Activated naive CD8-positive, alpha-beta T cell treated with anti-CD3 and anti-CD28 coated beads, Interleukin-2, amount 10 ng/mL, durations not matched to agents 7 days and 5 days (primary cell): ENCODE measurements at regions not wholly inside any gene's neighbourhood (a gene's known extent, or its start where the extent isn't known, plus 50 kb on each side); places are given as distances from the start of the nearest gene placed in this dataset.

Experiments used
- ATAC-seq: fragments of 150-1000 bp; cut with Tn5 transposase; one replicate; pipeline ENCODE4 v1.10.0; 2021; ENCODE audit warnings: low read depth, moderate library complexity
- POLR2A ChIA-PET: fragments of 350-600 bp; sonication (Branson Sonifier 250); formaldehyde crosslinking; loops from one replicate; lab custom pipeline; 2021; ENCODE audit warnings: antibody characterized with exemption; lab: Charles Lee
- DNase-seq: peaks from one replicate; pipeline ENCODE4 v3.0.0; 2021
- H3K27ac Mint-ChIP-seq: one replicate; pipeline ENCODE4 v1.8.0; 2022; ENCODE audit warnings: mild to moderate bottlenecking, mixed read lengths
- H3K27me3 Mint-ChIP-seq: one replicate; pipeline ENCODE4 v1.8.0; 2022; ENCODE audit warnings: mild to moderate bottlenecking, moderate library complexity, mixed read lengths
- H3K36me3 Mint-ChIP-seq: one replicate; pipeline ENCODE4 v1.8.0; 2021; ENCODE audit warnings: mild to moderate bottlenecking, mixed read lengths
- H3K4me1 Mint-ChIP-seq: one replicate; pipeline ENCODE4 v1.8.0; 2021; ENCODE audit warnings: mixed read lengths
- H3K4me3 Mint-ChIP-seq: one replicate; pipeline ENCODE4 v1.8.0; 2022; ENCODE audit warnings: mild to moderate bottlenecking, moderate library complexity, mixed read lengths
- H3K9me3 Mint-ChIP-seq: one replicate; pipeline ENCODE4 v1.8.0; 2021; ENCODE audit warnings: mixed read lengths

- POLR2A ChIA-PET = no interaction called here
- DNase-seq (no peak), ATAC-seq (no peak)
- peaks cover 23% of the 10 kb centered on the region for H3K36me3 Mint-ChIP-seq
- H3K27ac Mint-ChIP-seq = no peak overlapping the region
- peaks cover 36% of the 10 kb centered on the region for H3K4me1 Mint-ChIP-seq
- peaks cover 1% of the 10 kb centered on the region for H3K9me3 Mint-ChIP-seq
- no peak overlapping the region for H3K4me3 Mint-ChIP-seq
- no peaks in the 10 kb centered on the region for H3K27me3 Mint-ChIP-seq
Observed at GRCh38 chr3:72412340-72412956, 435.8 kb downstream of the SHQ1 start.

GRCh38 chr3:72411843-72412242 lies 436.4 kb downstream of the SHQ1 start:
- Mint-ChIP-seq H3K4me1 (peaks cover 36% of the 10 kb centered on the region), H3K4me3 (no peak overlapping the region), H3K27me3 (no peaks in the 10 kb centered on the region), H3K27ac (no peak overlapping the region), H3K36me3 (peaks cover 23% of the 10 kb centered on the region), H3K9me3 (peaks cover 1% of the 10 kb centered on the region)
- DNase-seq = no peak
- no peak for ATAC-seq
- POLR2A ChIA-PET = no interaction called here

- Mint-ChIP-seq H3K27ac (no peak overlapping the region), H3K36me3 (peaks cover 19% of the 10 kb centered on the region), H3K27me3 (no peaks in the 10 kb centered on the region), H3K4me1 (peaks cover 38% of the 10 kb centered on the region), H3K9me3 (peaks cover 1% of the 10 kb centered on the region), H3K4me3 (no peak overlapping the region)
- DNase-seq = no peak
- POLR2A ChIA-PET = no interaction called here
- ATAC-seq = no peak
Observed at GRCh38 chr3:72411126-72411525, 437.1 kb downstream of the SHQ1 start.

GRCh38 chr3:72408983-72409779 lies 439.1 kb downstream of the SHQ1 start:
- no peaks in the 10 kb centered on the region for H3K9me3 Mint-ChIP-seq
- POLR2A ChIA-PET = no interaction called here
- no peak for ATAC-seq
- no peak for DNase-seq
- H3K4me1 Mint-ChIP-seq = peaks cover 46% of the 10 kb centered on the region
- peaks cover 10% of the 10 kb centered on the region for H3K36me3 Mint-ChIP-seq
- H3K27me3 Mint-ChIP-seq = no peaks in the 10 kb centered on the region
- H3K4me3 Mint-ChIP-seq = no peak overlapping the region
- no peak overlapping the region for H3K27ac Mint-ChIP-seq

GRCh38 chr3:72407766-72408165 lies 440.5 kb downstream of the SHQ1 start:
- DNase-seq (no peak), ATAC-seq (no peak)
- Mint-ChIP-seq H3K4me3 (no peak overlapping the region), H3K9me3 (no peaks in the 10 kb centered on the region), H3K4me1 (peaks cover 44% of the 10 kb centered on the region), H3K27ac (no peak overlapping the region), H3K27me3 (no peaks in the 10 kb centered on the region), H3K36me3 (peaks cover 8% of the 10 kb centered on the region)
- POLR2A ChIA-PET = no interaction called here

GRCh38 chr3:72405943-72406566 lies 442.2 kb downstream of the SHQ1 start:
- DNase-seq (no peak), ATAC-seq (no peak)
- peaks cover under 1% of the 10 kb centered on the region for H3K36me3 Mint-ChIP-seq
- H3K4me3 Mint-ChIP-seq = no peak overlapping the region
- no peaks in the 10 kb centered on the region for H3K27me3 Mint-ChIP-seq
- H3K9me3 Mint-ChIP-seq = no peaks in the 10 kb centered on the region
- no peak overlapping the region for H3K27ac Mint-ChIP-seq
- peaks cover 28% of the 10 kb centered on the region for H3K4me1 Mint-ChIP-seq
- POLR2A ChIA-PET = no interaction called here

- peaks cover 8% of the 10 kb centered on the region for H3K36me3 Mint-ChIP-seq
- H3K27me3 Mint-ChIP-seq = no peaks in the 10 kb centered on the region
- H3K4me1 Mint-ChIP-seq = peaks cover 11% of the 10 kb centered on the region
- peaks cover 3% of the 10 kb centered on the region for H3K9me3 Mint-ChIP-seq
- ATAC-seq (no peak), DNase-seq (no peak)
- H3K27ac Mint-ChIP-seq = no peak overlapping the region
- POLR2A ChIA-PET = no interaction called here
- H3K4me3 Mint-ChIP-seq = no peak overlapping the region
Observed at GRCh38 chr3:72401005-72401545, 447.2 kb downstream of the SHQ1 start.

GRCh38 chr3:72398781-72399180 lies 449.5 kb downstream of the SHQ1 start:
- ATAC-seq (no peak), DNase-seq (no peak)
- peaks cover 11% of the 10 kb centered on the region for H3K36me3 Mint-ChIP-seq
- H3K27me3 Mint-ChIP-seq = no peaks in the 10 kb centered on the region
- H3K9me3 Mint-ChIP-seq = peaks cover 3% of the 10 kb centered on the region
- peaks cover 4% of the 10 kb centered on the region for H3K4me1 Mint-ChIP-seq
- no peak overlapping the region for H3K27ac Mint-ChIP-seq
- H3K4me3 Mint-ChIP-seq = no peak overlapping the region
- POLR2A ChIA-PET = no interaction called here

- no peaks in the 10 kb centered on the region for H3K27me3 Mint-ChIP-seq
- H3K4me3 Mint-ChIP-seq = no peak overlapping the region
- POLR2A ChIA-PET = no interaction called here
- no peak overlapping the region for H3K27ac Mint-ChIP-seq
- DNase-seq = no peak
- H3K36me3 Mint-ChIP-seq = peaks cover 14% of the 10 kb centered on the region
- peaks cover 5% of the 10 kb centered on the region for H3K4me1 Mint-ChIP-seq
- no peak for ATAC-seq
- peaks cover 3% of the 10 kb centered on the region for H3K9me3 Mint-ChIP-seq
Observed at GRCh38 chr3:72397586-72397985, 450.7 kb downstream of the SHQ1 start.

GRCh38 chr3:72396899-72397298 lies 451.3 kb downstream of the SHQ1 start:
- no peak for ATAC-seq
- POLR2A ChIA-PET = no interaction called here
- Mint-ChIP-seq H3K36me3 (peaks cover 14% of the 10 kb centered on the region), H3K27ac (no peak overlapping the region), H3K27me3 (no peaks in the 10 kb centered on the region), H3K9me3 (peaks cover 3% of the 10 kb centered on the region), H3K4me1 (peaks cover 5% of the 10 kb centered on the region), H3K4me3 (no peak overlapping the region)
- no peak for DNase-seq

- POLR2A ChIA-PET = no interaction called here
- Mint-ChIP-seq H3K27ac (no peak overlapping the region), H3K36me3 (peaks cover 14% of the 10 kb centered on the region), H3K27me3 (no peaks in the 10 kb centered on the region), H3K4me3 (no peak overlapping the region), H3K4me1 (peaks cover 5% of the 10 kb centered on the region), H3K9me3 (peaks cover 3% of the 10 kb centered on the region)
- ATAC-seq (no peak), DNase-seq (no peak)
Observed at GRCh38 chr3:72395776-72396311, 452.4 kb downstream of the SHQ1 start.

GRCh38 chr3:72393455-72393854 lies 454.8 kb downstream of the SHQ1 start:
- Mint-ChIP-seq H3K4me3 (no peak overlapping the region), H3K9me3 (no peaks in the 10 kb centered on the region), H3K27ac (no peak overlapping the region), H3K27me3 (no peaks in the 10 kb centered on the region), H3K36me3 (peaks cover 8% of the 10 kb centered on the region), H3K4me1 (peaks cover 4% of the 10 kb centered on the region)
- DNase-seq (no peak), ATAC-seq (no peak)
- POLR2A ChIA-PET = no interaction called here

- Mint-ChIP-seq H3K36me3 (peaks cover 10% of the 10 kb centered on the region), H3K9me3 (no peaks in the 10 kb centered on the region), H3K27ac (no peak overlapping the region), H3K4me3 (no peak overlapping the region), H3K4me1 (peaks cover 7% of the 10 kb centered on the region), H3K27me3 (no peaks in the 10 kb centered on the region)
- POLR2A ChIA-PET = no interaction called here
- DNase-seq (no peak), ATAC-seq (no peak)
Observed at GRCh38 chr3:72391659-72392058, 456.6 kb downstream of the SHQ1 start.
